ENCODE measurements at regions not wholly inside any gene's neighbourhood (a gene's known extent, or its start where the extent isn't known, plus 50 kb on each side); places are given as distances from the start of the nearest gene placed in this dataset.

DNA sequence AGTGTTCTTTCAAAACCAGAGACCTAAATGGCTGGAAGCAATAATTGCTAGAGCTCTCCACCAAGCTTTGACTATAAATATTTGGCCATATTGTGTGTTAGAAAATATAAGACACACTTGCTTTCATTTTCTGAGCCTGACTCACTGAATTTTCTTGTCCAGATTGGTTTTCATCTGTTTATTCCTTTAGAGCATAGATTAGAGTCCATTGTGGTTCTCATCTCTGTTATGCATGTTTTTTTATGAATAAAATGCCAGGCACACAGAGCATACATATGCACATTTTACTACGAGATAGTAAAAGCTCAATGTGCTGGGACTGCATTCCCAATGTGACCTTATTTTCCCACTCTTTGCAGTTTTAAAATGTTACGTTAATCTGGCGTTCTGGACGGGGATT lies 115.3 kb upstream of the MLIP start:
- TF ChIP-seq SP1 (IDR thresholded peaks at IDR 0.05), result no peak
- TF ChIP-seq SUZ12 (IDR thresholded peaks at IDR 0.05), result no peak
- TF ChIP-seq HDGF (IDR thresholded peaks at IDR 0.05; ENCODE audit: borderline replicate concordance), result no peak
- no peak for TF ChIP-seq ARNT (IDR thresholded peaks at IDR 0.05)
- TF ChIP-seq FOXA1 (IDR thresholded peaks at IDR 0.05), result no peak
- no peak for TF ChIP-seq FOXM1 (IDR thresholded peaks at IDR 0.05; ENCODE audit: borderline replicate concordance)
